Upper lobe of right lung (tissue), 1 donor: ENCODE measurements at regions not wholly inside any gene's neighbourhood (a gene's known extent, or its start where the extent isn't known, plus 50 kb on each side); places are given as distances from the start of the nearest gene placed in this dataset.

Source experiments
- ATAC-seq: fragments of 200-7000 bp; cut with Tn5 transposase; one replicate; pipeline ENCODE4 v1.9.1; 2020; ENCODE audit warnings: mild to moderate bottlenecking, moderate library complexity
- DNase-seq: peaks from one replicate; pipeline ENCODE4 v3.0.0-alpha.2; 2020
- H3K27ac ChIP-seq: fragments of 200-600 bp; one replicate; pipeline ENCODE4 v1.8.0; 2022
- H3K27me3 ChIP-seq: fragments of 200-600 bp; one replicate; pipeline ENCODE4 v1.8.0; 2022; ENCODE audit warnings: mild to moderate bottlenecking
- H3K36me3 ChIP-seq: fragments of 200-600 bp; one replicate; pipeline ENCODE4 v1.8.0; 2022
- H3K4me1 ChIP-seq: fragments of 200-600 bp; one replicate; pipeline ENCODE4 v1.8.0; 2022
- H3K4me3 ChIP-seq: fragments of 200-600 bp; one replicate; pipeline ENCODE4 v1.8.0; 2022; ENCODE audit warnings: mild to moderate bottlenecking
- H3K9me3 ChIP-seq: fragments of 200-600 bp; one replicate; pipeline ENCODE4 v1.8.0; 2022
- CTCF ChIP-seq: fragments of 200-600 bp; IDR thresholded peaks from one replicate; pipeline ENCODE4 v1.8.0; 2022; ENCODE audit warnings: antibody characterized with exemption
- intact Hi-C: fragments of 100-400 bp; cut with DNase I; formaldehyde crosslinking; loops from one replicate; pipeline ENCODE4 v1.11.0; 2022
- donor health status: DM: no; HTN: yes; CAD: no; lungs with severe emphysema.

GRCh38 chr6:122289762-122290539 lies 109.5 kb upstream of the HSF2 start:
- TF ChIP-seq CTCF: no peak
- H3K4me3 ChIP-seq: no peak overlapping the region
- no peaks in the 10 kb centered on the region for H3K36me3 ChIP-seq
- H3K27me3 ChIP-seq: no peaks in the 10 kb centered on the region
- no peak overlapping the region for H3K27ac ChIP-seq
- no peaks in the 10 kb centered on the region for H3K4me1 ChIP-seq
- intact Hi-C loops: no loop called here
- ATAC-seq (no peak), DNase-seq (no peak)
- H3K9me3 ChIP-seq: no peaks in the 10 kb centered on the region

DNA sequence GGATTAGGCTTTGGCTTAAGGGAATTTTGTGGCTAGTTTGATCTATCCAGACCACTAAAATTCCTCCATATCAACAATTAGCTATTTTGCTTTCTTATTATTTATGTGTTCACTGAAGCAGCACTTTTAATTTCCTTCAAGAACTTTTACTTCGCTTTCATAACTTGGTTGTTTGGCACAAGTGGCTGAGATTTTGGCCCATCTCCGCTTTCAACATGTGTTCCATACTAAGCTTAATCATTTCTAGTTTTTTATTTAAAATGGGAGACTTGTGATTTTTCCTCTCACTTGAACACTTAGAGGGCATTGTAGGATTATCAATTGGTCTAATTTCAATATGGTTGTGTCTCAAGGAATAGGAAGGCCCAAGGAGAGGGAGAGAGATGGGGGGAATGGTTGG lies 102.4 kb upstream of the HSF2 start:
- H3K4me3 ChIP-seq: no peak overlapping the region
- no peak for TF ChIP-seq CTCF
- no peaks in the 10 kb centered on the region for H3K36me3 ChIP-seq
- no peaks in the 10 kb centered on the region for H3K9me3 ChIP-seq
- no peak for ATAC-seq
- intact Hi-C loops: no loop called here
- no peaks in the 10 kb centered on the region for H3K27me3 ChIP-seq
- no peak overlapping the region for H3K27ac ChIP-seq
- no peaks in the 10 kb centered on the region for H3K4me1 ChIP-seq
- DNase-seq: no peak

- Histone ChIP-seq H3K4me1 (no peaks in the 10 kb centered on the region), H3K27me3 (no peaks in the 10 kb centered on the region), H3K27ac (no peak overlapping the region), H3K36me3 (no peaks in the 10 kb centered on the region), H3K9me3 (no peaks in the 10 kb centered on the region), H3K4me3 (no peak overlapping the region)
- TF ChIP-seq CTCF: no peak
- ATAC-seq (no peak), DNase-seq (no peak)
- intact Hi-C loops: no loop called here
These were observed 97.4 kb upstream of the HSF2 start for GRCh38 chr6:122302067-122302466.

GRCh38 chr6:122307577-122307976 lies 91.9 kb upstream of the HSF2 start:
- Histone ChIP-seq H3K4me3 (no peak overlapping the region), H3K4me1 (no peaks in the 10 kb centered on the region), H3K36me3 (no peaks in the 10 kb centered on the region), H3K27me3 (no peaks in the 10 kb centered on the region), H3K9me3 (no peaks in the 10 kb centered on the region), H3K27ac (no peak overlapping the region)
- intact Hi-C loops: no loop called here
- ATAC-seq (no peak), DNase-seq (no peak)
- TF ChIP-seq CTCF: no peak

GRCh38 chr6:122308074-122308473 lies 91.4 kb upstream of the HSF2 start:
- ATAC-seq: no peak
- Histone ChIP-seq H3K9me3 (no peaks in the 10 kb centered on the region), H3K4me3 (no peak overlapping the region), H3K27ac (no peak overlapping the region), H3K27me3 (no peaks in the 10 kb centered on the region), H3K4me1 (no peaks in the 10 kb centered on the region), H3K36me3 (no peaks in the 10 kb centered on the region)
- TF ChIP-seq CTCF: no peak
- intact Hi-C loops: no loop called here
- no peak for DNase-seq

GRCh38 chr6:122315842-122316241 lies 83.6 kb upstream of the HSF2 start:
- no peaks in the 10 kb centered on the region for H3K27me3 ChIP-seq
- no peak for DNase-seq
- H3K9me3 ChIP-seq: no peaks in the 10 kb centered on the region
- no peak overlapping the region for H3K4me3 ChIP-seq
- no peaks in the 10 kb centered on the region for H3K36me3 ChIP-seq
- H3K27ac ChIP-seq: no peak overlapping the region
- intact Hi-C loops: no loop called here
- no peak for TF ChIP-seq CTCF
- no peak for ATAC-seq
- H3K4me1 ChIP-seq: no peaks in the 10 kb centered on the region
